K562 (cell line): ENCODE measurements at regions not wholly inside any gene's neighbourhood (a gene's known extent, or its start where the extent isn't known, plus 50 kb on each side); places are given as distances from the start of the nearest gene placed in this dataset.
"Not testable (repeated sequence)": the region's sequence is repeated elsewhere in the genome, so short reads cannot be mapped to it uniquely, and the experiment has no call there.

ENCODE experiments used
- CTCF ChIP-seq, 3 experiments: IDR thresholded peaks in 2 of 3; conservative IDR thresholded peaks in 1 of 3; 2 replicates each; pipeline ENCODE4 v1.5.1; 2011 to 2012; ENCODE audit warnings: low read length in 3 of 3, mild to moderate bottlenecking in 3 of 3, control low read depth in 2 of 3, improper control_type of control experiment in 1 of 3, inconsistent platforms in 1 of 3, low read depth in 1 of 3, mixed read lengths in 1 of 3, moderate library complexity in 1 of 3; ENCODE audit not compliant: insufficient read depth in 2 of 3
- EZH2 ChIP-seq: IDR thresholded peaks from 2 replicates; pipeline ENCODE4 v1.6.1; 2012; ENCODE audit warnings: low read depth, mild to moderate bottlenecking, inconsistent platforms, low read length, borderline replicate concordance
- KDM2B ChIP-seq: fragments of 250-450 bp; sonication (Bioruptor Pico); IDR thresholded peaks from 2 replicates; pipeline ENCODE4 v1.8.0; 2021; ENCODE audit warnings: mild to moderate bottlenecking, moderate library complexity
- KLF10 ChIP-seq: fragments of 250-450 bp; sonication (Bioruptor Pico); IDR thresholded peaks from 2 replicates; pipeline ENCODE4 v1.6.1; 2021; ENCODE audit warnings: matching md5 sums
- ZFP91 ChIP-seq: sonication (generic); formaldehyde crosslinking; IDR thresholded peaks from 2 replicates; pipeline ENCODE4 v1.8.0; 2022; ENCODE audit warnings: mild to moderate bottlenecking, missing genetic modification reagents

- TF ChIP-seq CTCF (IDR thresholded peaks at IDR 0.05 in 2 of 3, conservative IDR thresholded peaks at IDR 0.05 in 1 of 3; ENCODE audit: insufficient read depth in 2 of 3, low read depth in 1 of 3, low read length in 3 of 3); KLF10 (CRISPR knock-in tag); ZFP91 (CRISPR knock-in tag); EZH2; KDM2B (CRISPR knock-in tag): not testable (repeated sequence)
Measured at GRCh38 chr2:102879513-102879912, 117.7 kb downstream of the TMEM182 start.
